SK-N-SH (cell line): ENCODE measurements at regions not wholly inside any gene's neighbourhood (a gene's known extent, or its start where the extent isn't known, plus 50 kb on each side); places are given as distances from the start of the nearest gene placed in this dataset.

Source experiments
- CTCF ChIA-PET: fragments of 300-600, 350-600 bp; formaldehyde crosslinking; extraction: SDS; loops from one replicate; lab custom pipeline; 2021; lab: Yijun Ruan, JAX
- POLR2A ChIA-PET: fragments of 350-600 bp; sonication (Branson Sonifier 250); formaldehyde crosslinking; extraction: SDS; loops from one replicate; lab custom pipeline; 2020; ENCODE audit warnings: antibody characterized with exemption, inconsistent platforms; lab: Yijun Ruan, JAX
- DNase-seq: peaks from one replicate; pipeline ENCODE4 v3.0.0; 2012
- H2AFZ ChIP-seq: fragments of 200-600 bp; sonication (generic); 2 replicates; pipeline ENCODE4 v1.8.1; 2016; ENCODE audit warnings: antibody characterized with exemption, mild to moderate bottlenecking, low read depth
- H3F3A ChIP-seq: fragments of 200-600 bp; sonication (generic); replicated peaks from 2 replicates; pipeline ENCODE3; 2016; ENCODE audit warnings: antibody characterized with exemption, mild to moderate bottlenecking; ENCODE audit not compliant: insufficient read depth
- H3K27ac ChIP-seq, 2 experiments: fragments of 200-500 bp in 1 of 2; fragments of 200-600 bp in 1 of 2; sonication (Bioruptor generic) in 1 of 2; sonication (generic), shearing (Covaris generic) in 1 of 2; 2 replicates each; pipeline versions ENCODE4 v1.5.1 to v1.6.1; 2014 to 2016; ENCODE audit warnings: low read depth in 2 of 2, inconsistent platforms in 1 of 2, low read length in 1 of 2, mild to moderate bottlenecking in 1 of 2, mixed read lengths in 1 of 2
- H3K27me3 ChIP-seq: fragments of 200-600 bp; sonication (generic), shearing (Covaris generic); 2 replicates; pipeline ENCODE4 v1.6.1; 2016; ENCODE audit warnings: mixed run types; ENCODE audit not compliant: insufficient read depth
- H3K36me3 ChIP-seq, 2 experiments: fragments of 200-500 bp in 1 of 2; fragments of 200-600 bp in 1 of 2; sonication (Bioruptor generic) in 1 of 2; sonication (generic) in 1 of 2; replicated peaks in 1 of 2; 2 replicates each; pipeline versions ENCODE3 to v1.5.1; 2014 to 2016; ENCODE audit warnings: low read length in 1 of 2, mild to moderate bottlenecking in 1 of 2; ENCODE audit not compliant: insufficient read depth in 2 of 2, control insufficient read depth in 1 of 2
- H3K4me1 ChIP-seq, 2 experiments: fragments of 200-500 bp in 1 of 2; fragments of 200-600 bp in 1 of 2; sonication (Bioruptor generic) in 1 of 2; sonication (generic), shearing (Covaris generic) in 1 of 2; 2 replicates each; pipeline versions ENCODE4 v1.5.1 to v1.6.1; 2014 to 2016; ENCODE audit warnings: low read depth in 1 of 2, low read length in 1 of 2, mixed run types in 1 of 2; ENCODE audit not compliant: insufficient read depth in 2 of 2, control insufficient read depth in 1 of 2
- H3K4me2 ChIP-seq: fragments of 200-600 bp; sonication (generic), shearing (Covaris generic); 2 replicates; pipeline ENCODE4 v1.6.1; 2017; ENCODE audit warnings: mixed run types
- H3K4me3 ChIP-seq, 2 experiments: fragments of 200-500 bp in 1 of 2; fragments of 200-600 bp in 1 of 2; sonication (Bioruptor generic) in 1 of 2; sonication (generic), shearing (Covaris generic) in 1 of 2; 2 replicates each; pipeline versions ENCODE4 v1.5.1 to v1.8.1; 2014 to 2016; ENCODE audit warnings: low read depth in 2 of 2, inconsistent platforms in 1 of 2, low read length in 1 of 2, mild to moderate bottlenecking in 1 of 2, mixed read lengths in 1 of 2, moderate library complexity in 1 of 2
- H3K79me2 ChIP-seq: fragments of 200-600 bp; sonication (generic); 2 replicates; pipeline ENCODE4 v1.8.1; 2017; ENCODE audit warnings: mild to moderate bottlenecking; ENCODE audit not compliant: insufficient read depth
- H3K9ac ChIP-seq: fragments of 200-600 bp; sonication (generic); 2 replicates; pipeline ENCODE4 v1.6.1; 2017; ENCODE audit warnings: mixed run types
- H3K9me2 ChIP-seq: fragments of 200-600 bp; sonication (generic); 2 replicates; pipeline ENCODE4 v1.6.1; 2017; ENCODE audit warnings: mixed run types
- H3K9me3 ChIP-seq: fragments of 200-600 bp; sonication (generic); 2 replicates; pipeline ENCODE4 v1.6.1; 2017; ENCODE audit warnings: mixed run types, mild to moderate bottlenecking, moderate library complexity
- H4K20me1 ChIP-seq: fragments of 200-600 bp; sonication (generic); 2 replicates; pipeline ENCODE4 v1.6.1; 2017; ENCODE audit warnings: mild to moderate bottlenecking, mixed run types; ENCODE audit not compliant: insufficient read depth
- EZH2phosphoT487 ChIP-seq: fragments of 200-600 bp; sonication (generic); IDR thresholded peaks from 2 replicates; pipeline ENCODE4 v1.6.1; 2017; ENCODE audit warnings: low read depth, mixed run types, mild to moderate bottlenecking, antibody characterized with exemption, moderate library complexity, borderline replicate concordance
- IRF3 ChIP-seq: fragments of 150-350 bp; IDR thresholded peaks from 2 replicates; pipeline ENCODE4 v1.6.1; 2016; ENCODE audit warnings: mild to moderate bottlenecking, low read depth, low read length
- NFIC ChIP-seq: IDR thresholded peaks from 2 replicates; pipeline ENCODE4 v1.4.0; 2012; ENCODE audit warnings: borderline replicate concordance
- PBX3 ChIP-seq: IDR thresholded peaks from 2 replicates; pipeline ENCODE4; 2012
- RXRA ChIP-seq: IDR thresholded peaks from 2 replicates; pipeline ENCODE4 v1.4.0; 2012; ENCODE audit warnings: low read depth, mild to moderate bottlenecking, borderline replicate concordance
- WGBS: methylation state at CpG from one replicate; pipeline ENCODE4 v1.1.6; 2017; ENCODE audit warnings: low lambda C conversion rate; 5-methylcytosine and 5-hydroxymethylcytosine counted together
- TF ChIP-seq, protein P1 (sequence below): IDR thresholded peaks from 2 replicates; pipeline ENCODE4 v1.4.0; 2012; ENCODE audit warnings: low read depth, borderline replicate concordance

DNA sequence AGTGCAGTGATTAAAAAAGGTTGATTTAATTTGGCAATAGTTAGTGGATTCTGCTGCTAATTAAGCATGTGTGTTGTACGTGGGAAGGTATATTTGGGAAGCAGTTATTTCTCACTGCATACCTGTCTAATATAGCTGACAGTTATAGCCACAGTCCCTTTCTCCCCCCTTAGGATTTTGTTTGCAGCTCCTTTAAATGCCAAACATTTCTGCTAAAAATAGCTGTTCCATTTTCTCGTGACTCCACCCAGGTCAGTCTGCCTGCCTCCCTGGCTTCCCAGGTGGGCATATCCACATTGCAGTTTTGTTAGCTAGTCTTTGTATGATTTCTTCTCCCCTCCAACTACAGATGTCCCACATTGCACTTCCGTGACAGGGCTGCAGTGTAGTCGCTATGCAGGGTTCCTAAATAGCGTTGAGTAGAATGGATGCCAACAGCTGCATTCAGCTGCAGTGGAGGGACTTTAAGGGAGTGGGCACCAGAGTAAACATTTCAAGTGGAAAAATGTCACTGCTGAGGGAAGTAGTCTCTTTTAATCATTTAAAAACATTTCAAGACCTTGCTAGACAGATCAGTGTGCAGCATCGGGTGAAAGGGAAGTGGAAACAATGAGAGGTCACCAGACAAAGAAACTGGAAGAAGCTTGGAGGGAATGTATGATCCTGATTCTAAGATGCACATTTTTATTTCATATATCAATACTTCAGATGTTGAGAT lies 326.3 kb downstream of the RAPGEF2 start:
- 76% methylated on average over 6 of the region's 6 CpGs for WGBS
- TF ChIP-seq RXRA (no peak), NFIC (no peak), EZH2phosphoT487 (no peak), IRF3 (no peak)
- TF ChIP-seq, all 33 proteins: peak for 0
- no peak overlapping the region for H3K4me2 ChIP-seq

GRCh38 chr4:159429693-159430035 lies 326.8 kb downstream of the RAPGEF2 start:
- 81% methylated on average over 3 of the region's 3 CpGs for WGBS

More for the DNA sequence above, 326.3 kb downstream of the RAPGEF2 start:
- Histone ChIP-seq H3K4me1 (peaks cover 0 to 6% of the 10 kb centered on the region in 2 experiments; a peak in 1 of 4 replicates), H4K20me1 (no peaks in the 10 kb centered on the region), H3K9me2 (no peaks in the 10 kb centered on the region), H3K36me3 (no peaks in the 10 kb centered on the region), H2AFZ (no peak overlapping the region), H3K27me3 (no peaks in the 10 kb centered on the region), H3K9me3 (no peaks in the 10 kb centered on the region), H3F3A (peaks cover under 1% of the 10 kb centered on the region), H3K79me2 (no peaks in the 10 kb centered on the region), H3K4me3 (no peak overlapping the region), H3K9ac (no peak overlapping the region), H3K27ac (no peak overlapping the region)
- no peak for DNase-seq
- CTCF ChIA-PET, result no interaction called here
- POLR2A ChIA-PET, result no interaction called here

More at GRCh38 chr4:159429693-159430035, 326.8 kb downstream of the RAPGEF2 start:
- no peaks in the 10 kb centered on the region for H3K9me2 ChIP-seq
- H3K79me2 ChIP-seq, result no peaks in the 10 kb centered on the region
- TF ChIP-seq, protein P1, sequence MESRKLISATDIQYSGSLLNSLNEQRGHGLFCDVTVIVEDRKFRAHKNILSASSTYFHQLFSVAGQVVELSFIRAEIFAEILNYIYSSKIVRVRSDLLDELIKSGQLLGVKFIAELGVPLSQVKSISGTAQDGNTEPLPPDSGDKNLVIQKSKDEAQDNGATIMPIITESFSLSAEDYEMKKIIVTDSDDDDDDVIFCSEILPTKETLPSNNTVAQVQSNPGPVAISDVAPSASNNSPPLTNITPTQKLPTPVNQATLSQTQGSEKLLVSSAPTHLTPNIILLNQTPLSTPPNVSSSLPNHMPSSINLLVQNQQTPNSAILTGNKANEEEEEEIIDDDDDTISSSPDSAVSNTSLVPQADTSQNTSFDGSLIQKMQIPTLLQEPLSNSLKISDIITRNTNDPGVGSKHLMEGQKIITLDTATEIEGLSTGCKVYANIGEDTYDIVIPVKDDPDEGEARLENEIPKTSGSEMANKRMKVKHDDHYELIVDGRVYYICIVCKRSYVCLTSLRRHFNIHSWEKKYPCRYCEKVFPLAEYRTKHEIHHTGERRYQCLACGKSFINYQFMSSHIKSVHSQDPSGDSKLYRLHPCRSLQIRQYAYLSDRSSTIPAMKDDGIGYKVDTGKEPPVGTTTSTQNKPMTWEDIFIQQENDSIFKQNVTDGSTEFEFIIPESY, result no peak
- no peak for TF ChIP-seq PBX3
- H3K4me3 ChIP-seq, result no peak overlapping the region
- H3K9me3 ChIP-seq, result no peaks in the 10 kb centered on the region
- no peak overlapping the region for H3K4me2 ChIP-seq
- peaks cover 6% of the 10 kb centered on the region for H3F3A ChIP-seq
- H4K20me1 ChIP-seq, result no peaks in the 10 kb centered on the region
- peaks cover 0 to 11% of the 10 kb centered on the region in 2 experiments; a peak in 1 of 4 replicates for H3K4me1 ChIP-seq
- no peaks in the 10 kb centered on the region for H3K27me3 ChIP-seq
- H3K9ac ChIP-seq, result no peak overlapping the region
- POLR2A ChIA-PET, result no interaction called here
- H3K27ac ChIP-seq, result no peak overlapping the region
- CTCF ChIA-PET, result no interaction called here
- no peak overlapping the region for H2AFZ ChIP-seq
- H3K36me3 ChIP-seq, result no peaks in the 10 kb centered on the region
- no peak for DNase-seq
